NCI-H1417 treated with DMSO at 0.1 percent for 48 hours (cell line): ENCODE measurements at regions not wholly inside any gene's neighbourhood (a gene's known extent, or its start where the extent isn't known, plus 50 kb on each side); places are given as distances from the start of the nearest gene placed in this dataset.

Source experiments
- DNase-seq: peaks from one replicate; lab custom pipeline; 2025; lab: John Stamatoyannopoulos, UW

GRCh38 chr14:101045511-101045910 lies 142.0 kb upstream of the RTL1 start:
- DNase-seq, result no peak

GRCh38 chr14:101046071-101046470 lies 142.5 kb upstream of the RTL1 start:
- no peak for DNase-seq

- DNase-seq, result no peak
Observed at GRCh38 chr14:101047326-101047725, 143.8 kb upstream of the RTL1 start.

GRCh38 chr14:101048766-101049165 lies 145.2 kb upstream of the RTL1 start:
- no peak for DNase-seq

- no peak for DNase-seq
Observed at GRCh38 chr14:101049511-101049910, 146.0 kb upstream of the RTL1 start.

GRCh38 chr14:101049942-101050341 lies 146.4 kb upstream of the RTL1 start:
- DNase-seq, result no peak

- DNase-seq, result no peak
Observed at GRCh38 chr14:101050901-101051490, 147.5 kb upstream of the RTL1 start.

- no peak for DNase-seq
Observed at GRCh38 chr14:101054671-101055070, 151.1 kb upstream of the RTL1 start.

GRCh38 chr14:101055106-101055662 lies 151.7 kb upstream of the RTL1 start:
- no peak for DNase-seq

GRCh38 chr14:101055776-101056374 lies 152.4 kb upstream of the RTL1 start:
- no peak for DNase-seq

GRCh38 chr14:101056446-101056845 lies 152.9 kb upstream of the RTL1 start:
- no peak for DNase-seq

- DNase-seq, result no peak
Observed at GRCh38 chr14:101057394-101057793, 153.9 kb upstream of the RTL1 start.

- no peak for DNase-seq
Observed at GRCh38 chr14:101058571-101058970, 155.0 kb upstream of the RTL1 start.

GRCh38 chr14:101060171-101060601 lies 156.7 kb upstream of the RTL1 start:
- no peak for DNase-seq

GRCh38 chr14:101061411-101062064 lies 158.0 kb upstream of the RTL1 start:
- DNase-seq, result no peak

- DNase-seq, result no peak
Observed at GRCh38 chr14:101062065-101062450, 158.5 kb upstream of the RTL1 start.

- no peak for DNase-seq
Observed at GRCh38 chr14:101062601-101063000, 159.1 kb upstream of the RTL1 start.

- DNase-seq, result no peak
Observed at GRCh38 chr14:101063121-101063520, 159.6 kb upstream of the RTL1 start.

- no peak for DNase-seq
Observed at GRCh38 chr14:101064121-101064661, 160.7 kb upstream of the RTL1 start.

- no peak for DNase-seq
Observed at GRCh38 chr14:101064718-101065117, 161.2 kb upstream of the RTL1 start.

- DNase-seq, result no peak
Observed at GRCh38 chr14:101065246-101065645, 161.7 kb upstream of the RTL1 start.

- no peak for DNase-seq
Observed at GRCh38 chr14:101065696-101066694, 162.5 kb upstream of the RTL1 start.
